Fibroblast of lung (primary cell): ENCODE measurements at regions not wholly inside any gene's neighbourhood (a gene's known extent, or its start where the extent isn't known, plus 50 kb on each side); places are given as distances from the start of the nearest gene placed in this dataset.

ENCODE experiments used
- EZH2 ChIP-seq: IDR thresholded peaks from 2 replicates; pipeline ENCODE4 v1.5.1; 2012; ENCODE audit warnings: low read length, control low read depth, mild to moderate bottlenecking; ENCODE audit errors: missing control alignments
- TF ChIP-seq, protein P1 (sequence below), 2 donors: IDR thresholded peaks in 1 of 2; conservative IDR thresholded peaks in 1 of 2; 1 replicate in 1 of 2; 2 replicates in 1 of 2; pipeline ENCODE4 v1.5.1; 2011 to 2012; ENCODE audit warnings: low read length in 2 of 2, control low read depth in 1 of 2, inconsistent platforms in 1 of 2, low read depth in 1 of 2, mild to moderate bottlenecking in 1 of 2

DNA sequence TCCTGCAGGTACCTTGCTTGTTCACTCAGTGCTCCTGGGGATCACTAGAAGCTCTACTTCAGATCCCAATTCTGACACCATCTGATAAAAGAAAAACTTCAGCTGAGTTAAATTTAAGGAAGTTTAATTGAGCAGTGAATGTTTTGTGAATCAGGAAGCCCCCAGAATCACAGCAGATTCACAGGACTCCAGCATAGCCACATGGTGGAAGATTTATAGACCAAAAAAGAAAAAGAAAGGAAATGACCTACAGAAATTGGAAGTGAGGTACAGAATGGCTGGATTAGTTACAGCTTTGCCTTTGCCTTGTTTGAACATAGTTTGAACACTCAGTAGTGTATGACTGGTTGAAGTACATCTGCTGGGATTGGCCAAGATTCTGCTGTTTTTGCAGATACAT is 182.7 kb upstream of the SCN7A start:
- no peak for TF ChIP-seq EZH2
- TF ChIP-seq, protein P1, sequence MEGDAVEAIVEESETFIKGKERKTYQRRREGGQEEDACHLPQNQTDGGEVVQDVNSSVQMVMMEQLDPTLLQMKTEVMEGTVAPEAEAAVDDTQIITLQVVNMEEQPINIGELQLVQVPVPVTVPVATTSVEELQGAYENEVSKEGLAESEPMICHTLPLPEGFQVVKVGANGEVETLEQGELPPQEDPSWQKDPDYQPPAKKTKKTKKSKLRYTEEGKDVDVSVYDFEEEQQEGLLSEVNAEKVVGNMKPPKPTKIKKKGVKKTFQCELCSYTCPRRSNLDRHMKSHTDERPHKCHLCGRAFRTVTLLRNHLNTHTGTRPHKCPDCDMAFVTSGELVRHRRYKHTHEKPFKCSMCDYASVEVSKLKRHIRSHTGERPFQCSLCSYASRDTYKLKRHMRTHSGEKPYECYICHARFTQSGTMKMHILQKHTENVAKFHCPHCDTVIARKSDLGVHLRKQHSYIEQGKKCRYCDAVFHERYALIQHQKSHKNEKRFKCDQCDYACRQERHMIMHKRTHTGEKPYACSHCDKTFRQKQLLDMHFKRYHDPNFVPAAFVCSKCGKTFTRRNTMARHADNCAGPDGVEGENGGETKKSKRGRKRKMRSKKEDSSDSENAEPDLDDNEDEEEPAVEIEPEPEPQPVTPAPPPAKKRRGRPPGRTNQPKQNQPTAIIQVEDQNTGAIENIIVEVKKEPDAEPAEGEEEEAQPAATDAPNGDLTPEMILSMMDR (conservative IDR thresholded peaks at IDR 0.05 in 1 of 2, IDR thresholded peaks at IDR 0.05 in 1 of 2; ENCODE audit: low read depth in 1 of 2, low read length in 2 of 2), result no peak
